ENCODE measurements at regions not wholly inside any gene's neighbourhood (a gene's known extent, or its start where the extent isn't known, plus 50 kb on each side); places are given as distances from the start of the nearest gene placed in this dataset.
"Not testable (repeated sequence)": the region's sequence is repeated elsewhere in the genome, so short reads cannot be mapped to it uniquely, and the experiment has no call there.

DNA sequence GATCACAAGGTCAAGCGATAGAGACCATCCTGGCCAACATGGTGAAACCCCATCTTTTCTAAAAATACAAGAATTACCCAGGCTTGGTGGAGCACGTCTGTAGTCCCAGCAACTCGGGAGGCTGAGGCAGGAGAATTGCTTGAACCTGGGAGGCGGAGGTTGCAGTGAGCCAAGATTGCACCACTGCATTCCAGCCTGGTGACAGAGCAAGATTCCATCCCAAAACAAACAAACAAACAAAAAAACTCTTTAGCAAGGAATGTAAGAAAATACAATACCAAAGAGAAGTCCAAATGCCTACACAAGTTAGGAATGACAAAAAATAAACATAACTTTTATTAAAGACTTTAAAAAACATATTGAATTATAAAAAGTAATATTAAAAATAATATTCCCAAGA is 462.3 kb downstream of the C12orf50 start:
- not testable (repeated sequence) for DNase-seq (ENCODE audit: low read depth)

GRCh38 chr12:87556985-87557384 is 472.2 kb downstream of the C12orf50 start:
- DNase-seq (ENCODE audit: low read depth): no peak

- not testable (repeated sequence) for DNase-seq (ENCODE audit: low read depth)
Observed at GRCh38 chr12:87531213-87531612, 498.0 kb downstream of the C12orf50 start.

- no peak for DNase-seq (ENCODE audit: low read depth)
Observed at GRCh38 chr12:87529413-87529812, 499.8 kb downstream of the C12orf50 start.

DNA sequence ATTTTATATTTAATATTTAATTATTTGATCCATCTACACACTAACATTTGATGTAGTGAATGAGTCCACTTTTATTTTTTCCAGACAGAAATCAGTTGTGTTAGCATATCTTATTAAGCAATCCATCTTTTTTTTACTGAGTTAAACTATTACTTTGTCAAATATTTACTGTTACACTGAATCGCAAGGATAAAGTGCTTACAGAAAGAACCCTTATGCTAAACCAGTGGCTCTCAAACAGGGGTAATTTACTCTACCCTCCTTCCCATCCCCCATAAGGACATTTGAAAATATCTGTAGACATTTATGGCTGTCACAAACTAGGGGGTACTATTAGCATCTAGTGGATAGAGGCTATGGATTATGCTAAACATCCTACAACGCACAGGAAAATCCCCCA is 508.2 kb downstream of the C12orf50 start:
- no peak for DNase-seq (ENCODE audit: low read depth)

- DNase-seq (ENCODE audit: low read depth): no peak
Observed at GRCh38 chr12:87518481-87518880, 510.7 kb downstream of the C12orf50 start.

GRCh38 chr12:87518036-87518435 is 511.2 kb downstream of the C12orf50 start:
- DNase-seq (ENCODE audit: low read depth): no peak

GRCh38 chr12:87513536-87514280 is 515.5 kb downstream of the C12orf50 start:
- no peak for DNase-seq (ENCODE audit: low read depth)

DNA sequence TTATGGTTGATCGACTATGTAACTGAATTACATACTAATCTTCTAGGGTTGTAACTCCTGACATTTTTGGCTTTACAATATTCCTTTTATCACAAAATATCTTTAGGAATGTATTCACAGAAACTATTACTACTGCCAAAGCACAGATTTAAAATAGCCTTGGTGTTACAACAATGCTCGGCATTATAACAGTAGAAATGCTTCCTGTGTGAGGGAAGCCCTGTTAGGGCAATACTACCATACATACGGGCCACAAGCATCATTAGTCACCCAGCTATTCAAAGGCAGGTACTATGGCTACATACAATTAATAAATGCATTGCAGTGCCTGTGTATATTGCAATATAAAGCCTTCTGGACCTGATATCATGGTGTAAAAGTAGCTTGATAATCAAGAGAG is 517.8 kb downstream of the C12orf50 start:
- DNase-seq (ENCODE audit: low read depth): no peak

- DNase-seq (ENCODE audit: low read depth): peak; percentile 47
Observed at GRCh38 chr12:87509237-87509820, 519.9 kb downstream of the C12orf50 start.

GRCh38 chr12:87491598-87491997 is 537.6 kb downstream of the C12orf50 start:
- no peak for DNase-seq (ENCODE audit: low read depth)

GRCh38 chr12:87491089-87491488 is 538.1 kb downstream of the C12orf50 start:
- no peak for DNase-seq (ENCODE audit: low read depth)

DNA sequence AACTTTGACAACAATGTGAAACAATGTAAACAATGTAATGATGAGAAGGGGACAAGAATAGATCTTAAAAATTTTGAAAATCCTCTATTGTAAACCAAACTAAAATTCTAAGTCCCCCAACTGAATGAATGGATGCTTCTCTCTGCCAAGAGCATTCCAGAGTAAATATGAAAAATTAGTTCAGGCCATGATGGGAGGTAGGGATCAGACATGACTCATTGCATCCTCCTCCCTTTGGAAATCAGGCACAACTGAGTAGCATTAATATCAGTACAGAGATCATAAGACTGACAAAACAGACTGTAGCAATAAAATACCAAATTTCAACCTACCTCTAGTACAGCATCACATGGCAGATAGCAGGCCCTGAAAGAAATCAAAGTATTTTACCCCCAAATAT is 559.9 kb downstream of the C12orf50 start:
- DNase-seq (ENCODE audit: low read depth): no peak

DNA sequence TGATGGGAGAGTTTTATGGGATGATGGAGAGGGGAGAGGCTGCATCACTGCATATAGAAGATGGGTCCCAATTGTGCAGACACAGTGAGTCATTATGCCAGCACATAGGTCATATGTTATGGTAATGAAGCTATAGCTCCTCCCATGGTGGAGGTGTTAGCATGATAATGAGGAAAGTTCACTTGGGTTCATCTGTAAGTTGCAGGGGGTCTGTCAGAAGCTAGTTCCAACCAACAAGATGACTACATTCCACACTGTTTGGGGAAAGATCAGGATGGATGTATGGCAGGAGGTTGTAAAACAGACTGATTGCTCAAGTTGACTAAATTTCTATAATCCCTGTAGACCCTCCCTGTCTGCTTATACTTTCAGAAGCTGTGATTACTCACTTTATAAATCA is 561.3 kb downstream of the C12orf50 start:
- no peak for DNase-seq (ENCODE audit: low read depth)

DNA sequence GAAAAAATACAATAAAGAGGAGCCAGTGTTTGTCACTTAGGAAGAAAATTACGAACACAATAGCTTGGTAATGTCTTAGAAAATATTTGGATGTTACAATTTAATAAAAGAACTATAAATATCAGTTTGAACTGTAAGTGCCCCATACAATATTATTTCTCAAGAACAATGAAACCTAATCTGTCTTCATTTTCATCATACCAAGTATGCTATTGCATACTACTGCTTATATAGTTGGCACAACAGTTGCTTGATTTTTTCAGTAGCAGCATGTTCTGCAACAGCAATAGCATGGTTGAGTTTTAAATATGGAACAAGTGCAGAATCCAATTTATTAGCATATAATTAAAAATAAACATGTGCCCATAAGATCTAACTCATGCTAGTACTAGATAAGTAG is 564.6 kb downstream of the C12orf50 start:
- no peak for DNase-seq (ENCODE audit: low read depth)

GRCh38 chr12:87444039-87444438 is 585.2 kb downstream of the C12orf50 start:
- no peak for DNase-seq (ENCODE audit: low read depth)

DNA sequence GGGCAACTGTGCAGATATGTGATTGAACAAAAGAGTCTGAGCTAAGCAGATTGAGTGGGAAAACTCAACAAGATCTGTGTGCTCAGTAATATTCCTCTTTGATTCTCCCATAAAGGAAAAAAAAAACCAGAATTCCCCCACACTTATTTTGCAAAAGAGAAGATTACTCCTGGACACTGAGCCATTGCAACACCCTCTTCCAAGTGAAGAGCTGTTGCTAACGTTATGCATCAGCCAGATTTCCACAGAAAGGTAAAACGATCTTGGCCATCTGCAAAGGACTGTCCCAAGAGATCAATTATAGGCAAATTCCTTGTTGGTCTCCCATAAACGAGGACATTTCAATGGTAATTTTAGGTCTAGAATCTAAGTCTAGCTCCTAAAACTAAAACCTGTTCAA is 587.7 kb downstream of the C12orf50 start:
- DNase-seq (ENCODE audit: low read depth): no peak

DNA sequence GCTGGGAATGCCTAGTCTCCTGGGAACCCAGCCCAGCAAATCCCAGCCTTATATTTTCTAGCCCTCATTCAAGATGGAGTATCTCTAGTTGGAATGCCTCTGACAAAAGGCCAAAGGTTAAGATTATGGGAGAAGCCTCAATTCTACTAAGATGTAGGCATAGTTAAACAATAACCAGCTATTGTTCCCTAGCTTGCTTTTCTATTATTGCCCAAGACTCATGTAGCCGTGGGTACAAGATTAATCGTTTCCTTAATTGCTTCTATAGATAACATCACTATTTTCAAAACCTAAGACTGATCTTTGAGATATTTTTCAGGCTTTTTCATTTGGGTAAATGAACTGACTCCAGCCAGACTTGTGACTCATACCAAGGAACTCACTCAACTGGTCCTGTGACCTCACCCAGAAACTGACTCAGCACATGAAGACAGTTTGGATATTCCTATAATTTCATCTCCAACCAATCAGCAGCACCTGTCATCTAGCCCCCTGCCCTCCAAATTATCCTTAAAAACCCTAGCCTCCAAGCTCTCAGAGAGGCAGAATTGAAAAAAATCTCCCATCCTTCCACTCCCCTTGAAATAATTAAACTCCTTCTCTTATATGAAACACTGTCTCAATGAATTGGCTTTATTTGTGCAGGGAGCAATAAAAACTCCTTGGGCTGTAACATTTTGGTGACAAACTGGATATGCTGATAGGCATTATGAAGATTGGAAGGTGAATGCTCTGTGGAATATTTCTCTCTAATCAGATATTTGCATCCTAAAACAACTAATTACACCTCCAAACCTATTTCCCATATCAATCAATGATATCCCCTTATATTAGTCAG is 589.0 kb downstream of the C12orf50 start:
- DNase-seq (ENCODE audit: low read depth): peak; percentile 85

- no peak for DNase-seq (ENCODE audit: low read depth)
Observed at GRCh38 chr12:87430444-87430843, 598.8 kb downstream of the C12orf50 start.

- no peak for DNase-seq (ENCODE audit: low read depth)
Observed at GRCh38 chr12:87428701-87429277, 600.4 kb downstream of the C12orf50 start.

DNA sequence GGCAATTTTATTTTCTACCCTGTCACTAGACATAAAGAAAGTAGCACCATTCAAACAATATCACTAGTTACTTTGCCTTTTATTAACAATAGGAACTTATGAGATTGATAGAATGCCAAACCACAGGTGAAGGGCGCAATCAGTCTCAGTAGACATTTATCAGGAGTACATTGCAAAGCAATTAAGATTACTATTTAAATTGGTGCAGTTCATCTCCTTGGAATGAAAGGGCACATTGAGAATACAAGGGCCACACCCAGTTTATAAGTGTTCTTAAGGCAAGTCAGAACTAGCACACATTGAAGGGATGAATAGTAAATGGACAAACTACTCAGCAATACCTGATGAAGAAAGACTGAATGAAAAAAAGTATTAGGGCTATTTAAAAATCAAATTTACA is 601.4 kb downstream of the C12orf50 start:
- no peak for DNase-seq (ENCODE audit: low read depth)

DNA sequence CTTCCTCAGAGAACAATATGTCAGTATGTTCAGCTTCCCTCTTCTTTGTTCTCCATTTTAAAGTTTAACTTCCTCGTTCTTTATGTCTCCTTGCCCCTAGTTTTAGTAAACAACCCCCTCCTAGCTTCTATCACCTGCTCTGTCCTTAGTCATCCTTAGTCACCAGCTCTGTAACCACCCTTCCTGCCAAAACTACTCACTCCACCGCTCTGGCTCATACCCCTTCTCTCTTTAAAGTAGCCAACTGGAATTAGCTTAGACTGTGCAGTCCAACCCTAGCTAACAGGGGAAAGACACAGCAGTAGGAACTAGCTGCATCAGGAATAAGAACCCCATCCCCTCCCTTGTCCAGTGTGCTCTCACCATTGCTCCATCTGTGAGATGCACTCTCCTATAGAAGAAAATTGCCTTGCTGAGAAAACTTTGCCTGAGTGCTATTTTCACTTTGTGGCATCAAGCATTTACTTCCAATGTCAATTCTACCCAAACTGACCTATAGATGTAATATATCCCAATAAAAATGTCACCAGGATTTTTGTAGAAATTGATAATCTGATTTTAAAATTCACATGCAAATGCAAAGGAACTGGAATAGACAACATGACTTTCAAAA is 603.2 kb downstream of the C12orf50 start:
- DNase-seq (ENCODE audit: low read depth): no peak

All from non-pigmented ciliary epithelial cell (primary cell).